Adrenal gland (tissue), 9 donors: ENCODE measurements at regions not wholly inside any gene's neighbourhood (a gene's known extent, or its start where the extent isn't known, plus 50 kb on each side); places are given as distances from the start of the nearest gene placed in this dataset.

Experiments used
- DNase-seq, 7 donors: peaks; one replicate each; pipeline ENCODE4 v3.0.0-alpha.2; 2019 to 2020
- H3K27ac ChIP-seq, 5 donors: fragments of 200-600 bp; sonication (generic) in 4 of 5; 1 replicate in 3 of 5; 2 replicates in 2 of 5; pipeline versions ENCODE4 v1.5.1 to v1.8.0; 2016 to 2020; ENCODE audit warnings: mild to moderate bottlenecking in 1 of 5
- H3K27me3 ChIP-seq: fragments of 200-600 bp; 2 replicates; pipeline ENCODE4 v1.8.0; 2021
- H3K36me3 ChIP-seq, 2 donors: fragments of 200-600 bp; replicated peaks in 1 of 2; 1 replicate in 1 of 2; 2 replicates in 1 of 2; pipeline versions ENCODE4 v1.5.1 to v1.8.0; 2018 to 2022
- H3K4me1 ChIP-seq, 2 donors: fragments of 200-600 bp; replicated peaks in 1 of 2; 1 replicate in 1 of 2; 2 replicates in 1 of 2; pipeline versions ENCODE4 v1.5.1 to v1.8.0; 2018 to 2021
- H3K4me3 ChIP-seq, 4 donors: fragments of 200-600 bp; sonication (generic) in 3 of 4; one replicate each; pipeline ENCODE4 v1.5.1; 2016 to 2018
- H3K9me3 ChIP-seq, 3 donors: fragments of 200-600 bp; sonication (generic) in 1 of 3; replicated peaks in 1 of 3; 1 replicate in 2 of 3; 2 replicates in 1 of 3; pipeline versions ENCODE4 v1.5.1 to v1.8.0; 2016 to 2021
- CTCF ChIP-seq, 6 experiments: fragments of 450-650 bp in 4 of 6; fragments of 200-600 bp in 2 of 6; sonication (generic) in 1 of 6; IDR thresholded peaks; 1 replicate in 5 of 6; 2 replicates in 1 of 6; pipeline versions ENCODE4 v1.5.1 to v1.8.0; 2016 to 2021; ENCODE audit warnings: antibody characterized with exemption in 6 of 6, mild to moderate bottlenecking in 2 of 6, moderate library complexity in 1 of 6
- POLR2A ChIP-seq, 2 donors: fragments of 450-650 bp; IDR thresholded peaks; one replicate each; pipeline ENCODE4 v1.6.1; 2017; ENCODE audit warnings: antibody characterized with exemption in 2 of 2, mild to moderate bottlenecking in 2 of 2, moderate library complexity in 1 of 2
- WGBS, 4 donors: extraction: QIAGEN DNeasy Blood & Tissue Kit in 2 of 4; methylation state at CpG; one replicate each; pipeline versions ENCODE4 v1.1.5 to v1.1.7; 2013 to 2017; 5-methylcytosine and 5-hydroxymethylcytosine counted together
- intact Hi-C, 2 donors: fragments of 100-400 bp; cut with DNase I; formaldehyde crosslinking; loops; one replicate each; pipeline versions ENCODE4 v1.14.1 to v1.15.0; 2022 to 2023
- donor health status: healthy with polysubstance abuse.
- donor health status: Bipolar disorder and iron deficiency.
- donor health status: DM: yes; HTN: yes; CAD: no.
- donor health status: DM: no; HTN: no; CAD: no.
- donor health status: DM: no; HTN: no; CAD: no.

- no peaks in the 10 kb centered on the region for H3K9me3 ChIP-seq
- no peak overlapping the region for H3K27ac ChIP-seq
- no peak for TF ChIP-seq CTCF (IDR thresholded peaks at IDR 0.05)
- TF ChIP-seq POLR2A (IDR thresholded peaks at IDR 0.05) = no peak
- H3K4me3 ChIP-seq = no peak overlapping the region
- no peak for DNase-seq
- no peaks in the 10 kb centered on the region for H3K4me1 ChIP-seq
- H3K27me3 ChIP-seq = no peaks in the 10 kb centered on the region
- intact Hi-C loops = no loop called here
- H3K36me3 ChIP-seq = no peaks in the 10 kb centered on the region
- 89 to 100% methylated on average over 1 of the region's 1 CpG; no CpG with 5 or more reads in 2 of the 4 donors for whole genome bisulfite sequencing, 4 donors
These were observed 860.8 kb downstream of the NLGN4Y start for GRCh38 chrY:15385178-15385577.

DNA sequence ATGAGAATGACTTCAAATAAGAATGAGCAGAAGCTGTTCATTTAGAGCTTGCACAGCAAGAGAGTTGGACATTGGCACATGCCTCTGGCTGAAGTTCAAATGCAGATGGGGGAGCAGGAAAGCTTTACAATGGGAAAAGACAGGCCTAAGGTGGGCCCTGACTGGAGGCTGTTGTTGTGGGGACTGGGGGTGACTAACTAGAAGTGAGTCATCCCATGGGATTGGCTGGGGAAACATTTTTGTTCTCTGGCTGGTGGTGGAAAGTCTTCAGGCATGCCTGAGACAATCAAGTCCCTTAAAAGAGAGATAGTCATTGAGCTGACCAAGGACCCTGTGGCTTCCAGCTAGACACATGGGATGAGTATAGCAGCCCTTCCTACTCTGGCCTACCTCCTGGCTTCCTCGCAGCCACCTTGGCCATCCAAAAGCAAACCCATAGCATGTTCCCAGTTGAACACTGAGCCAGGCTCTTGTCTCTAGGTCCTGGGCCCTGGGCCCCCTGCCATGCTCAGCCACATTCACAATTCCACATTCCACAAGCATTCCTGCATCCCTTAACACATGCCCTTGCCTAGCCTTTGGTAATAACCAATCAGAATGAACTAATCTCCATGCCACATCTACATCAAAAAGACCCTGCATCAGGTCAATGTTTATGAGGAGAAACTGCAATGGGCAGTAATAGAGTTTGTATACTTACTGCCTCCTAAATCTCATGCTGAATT is 873.4 kb downstream of the NLGN4Y start:
- Histone ChIP-seq H3K27me3 (no peaks in the 10 kb centered on the region), H3K36me3 (no peaks in the 10 kb centered on the region), H3K4me3 (no peak overlapping the region), H3K27ac (no peak overlapping the region), H3K4me1 (no peaks in the 10 kb centered on the region), H3K9me3 (no peaks in the 10 kb centered on the region)
- intact Hi-C loops = no loop called here
- TF ChIP-seq CTCF (IDR thresholded peaks at IDR 0.05) (no peak), POLR2A (IDR thresholded peaks at IDR 0.05) (no peak)
- 86% methylated on average over 1 of the region's 1 CpG; no CpG with 5 or more reads in 3 of the 4 donors for WGBS, 4 donors
- DNase-seq = no peak

DNA sequence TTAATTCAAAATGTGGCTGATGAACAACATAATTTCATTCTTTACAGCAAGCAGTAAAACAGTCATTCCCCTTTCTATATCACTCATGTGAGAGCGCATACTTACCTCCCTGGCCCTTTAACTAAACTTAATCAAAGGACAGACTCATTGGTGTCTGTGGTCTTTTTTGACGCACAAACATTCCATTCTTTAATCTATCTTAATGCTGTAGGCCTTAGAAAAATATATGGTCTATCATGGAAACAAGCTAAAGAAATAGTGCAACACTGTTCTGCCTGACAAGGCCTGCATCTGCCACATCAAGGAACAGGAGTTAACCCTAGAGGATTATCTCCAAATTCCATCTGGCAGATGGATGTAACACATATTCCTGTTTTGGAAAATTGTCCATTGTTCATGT is 878.1 kb downstream of the NLGN4Y start:
- no peak overlapping the region for H3K4me3 ChIP-seq
- H3K9me3 ChIP-seq = no peaks in the 10 kb centered on the region
- 80 to 93% methylated on average over 2 of the region's 2 CpGs; no CpG with 5 or more reads in 2 of the 4 donors for WGBS, 4 donors
- TF ChIP-seq POLR2A (IDR thresholded peaks at IDR 0.05) = no peak
- no peak for TF ChIP-seq CTCF (IDR thresholded peaks at IDR 0.05)
- intact Hi-C loops = no loop called here
- no peaks in the 10 kb centered on the region for H3K36me3 ChIP-seq
- no peaks in the 10 kb centered on the region for H3K4me1 ChIP-seq
- DNase-seq = no peak
- no peaks in the 10 kb centered on the region for H3K27me3 ChIP-seq
- H3K27ac ChIP-seq = no peak overlapping the region

DNA sequence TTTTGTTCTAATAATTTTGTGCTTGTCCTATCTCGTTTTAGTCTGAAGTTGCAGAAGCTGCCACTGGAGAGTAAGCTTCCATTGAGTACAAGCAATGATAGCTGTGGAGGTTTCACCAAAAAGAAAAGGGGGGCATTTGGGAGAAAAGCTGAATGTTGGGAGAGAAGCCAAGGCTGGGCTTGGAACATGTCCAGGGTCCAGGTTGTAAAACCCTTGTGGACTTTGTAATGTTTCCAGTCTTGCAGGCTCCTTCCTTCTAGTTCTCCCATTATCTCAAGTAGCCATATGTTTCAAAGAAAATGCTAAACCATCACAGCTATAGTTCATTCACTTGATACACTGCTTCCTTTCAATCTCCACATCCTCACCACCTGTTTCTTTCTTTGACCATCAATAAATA is 880.2 kb downstream of the NLGN4Y start:
- H3K27ac ChIP-seq = no peak overlapping the region
- 42 to 61% methylated on average over 1 of the region's 1 CpG; no CpG with 5 or more reads in 2 of the 4 donors for WGBS, 4 donors
- intact Hi-C loops = no loop called here

More for the DNA sequence above, 880.2 kb downstream of the NLGN4Y start:
- Histone ChIP-seq H3K36me3 (no peaks in the 10 kb centered on the region), H3K4me3 (no peak overlapping the region), H3K4me1 (no peaks in the 10 kb centered on the region), H3K9me3 (no peaks in the 10 kb centered on the region), H3K27me3 (no peaks in the 10 kb centered on the region)
- no peak for TF ChIP-seq POLR2A (IDR thresholded peaks at IDR 0.05)
- no peak for TF ChIP-seq CTCF (IDR thresholded peaks at IDR 0.05)
- no peak for DNase-seq
